HFFc6 (cell line): ENCODE measurements at regions not wholly inside any gene's neighbourhood (a gene's known extent, or its start where the extent isn't known, plus 50 kb on each side); places are given as distances from the start of the nearest gene placed in this dataset.

ENCODE experiments used
- DNase-seq: peaks from one replicate; pipeline ENCODE4 v3.0.0-alpha.2; 2018
- H3K27ac Mint-ChIP-seq: 2 replicates; pipeline ENCODE4 v1.8.0; 2020; ENCODE audit warnings: mild to moderate bottlenecking, mixed read lengths
- H3K27me3 Mint-ChIP-seq: 2 replicates; pipeline ENCODE4 v1.8.0; 2021; ENCODE audit warnings: mild to moderate bottlenecking, moderate library complexity, mixed read lengths; ENCODE audit not compliant: insufficient read depth
- H3K36me3 Mint-ChIP-seq: 2 replicates; pipeline ENCODE4 v1.8.0; 2021; ENCODE audit warnings: low read depth, mixed read lengths
- H3K4me1 Mint-ChIP-seq: 2 replicates; pipeline ENCODE4 v1.8.0; 2020; ENCODE audit warnings: low read depth, mixed read lengths
- H3K4me3 Mint-ChIP-seq: 2 replicates; pipeline ENCODE4 v1.8.0; 2020; ENCODE audit warnings: mild to moderate bottlenecking, moderate library complexity, mixed read lengths
- H3K9me3 Mint-ChIP-seq: 2 replicates; pipeline ENCODE4 v1.8.0; 2020; ENCODE audit warnings: mild to moderate bottlenecking, mixed read lengths
- TF ChIP-seq, protein P1 (sequence below): fragments of 200-600 bp; sonication (generic); IDR thresholded peaks from 2 replicates; pipeline ENCODE4 v1.5.0; 2021; ENCODE audit warnings: antibody characterized with exemption, mild to moderate bottlenecking

DNA sequence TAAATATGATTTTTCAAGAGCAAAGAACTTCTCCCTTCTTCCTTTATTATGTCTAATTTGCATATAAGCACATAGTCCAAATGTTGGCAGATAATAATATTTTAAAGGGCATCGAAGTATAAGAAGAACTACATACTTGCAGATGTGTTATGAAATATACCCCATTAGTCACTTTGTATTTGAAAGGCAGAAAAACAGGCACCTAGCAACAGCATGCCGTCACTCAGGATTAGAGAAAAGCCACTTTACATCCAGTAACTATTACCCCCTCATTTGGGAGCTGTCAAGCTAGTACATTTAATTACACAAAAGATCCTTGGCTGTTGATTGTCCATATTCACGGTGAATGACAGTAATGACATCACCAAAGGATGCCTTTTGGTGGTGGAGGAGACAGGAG, 99.3 kb upstream of the ARMC2 start:
- Mint-ChIP-seq H3K4me1 (peaks cover 24% of the 10 kb centered on the region), H3K27ac (no peak overlapping the region), H3K36me3 (no peaks in the 10 kb centered on the region), H3K9me3 (no peaks in the 10 kb centered on the region), H3K27me3 (peaks cover 9% of the 10 kb centered on the region), H3K4me3 (no peak overlapping the region)
- TF ChIP-seq, protein P1, sequence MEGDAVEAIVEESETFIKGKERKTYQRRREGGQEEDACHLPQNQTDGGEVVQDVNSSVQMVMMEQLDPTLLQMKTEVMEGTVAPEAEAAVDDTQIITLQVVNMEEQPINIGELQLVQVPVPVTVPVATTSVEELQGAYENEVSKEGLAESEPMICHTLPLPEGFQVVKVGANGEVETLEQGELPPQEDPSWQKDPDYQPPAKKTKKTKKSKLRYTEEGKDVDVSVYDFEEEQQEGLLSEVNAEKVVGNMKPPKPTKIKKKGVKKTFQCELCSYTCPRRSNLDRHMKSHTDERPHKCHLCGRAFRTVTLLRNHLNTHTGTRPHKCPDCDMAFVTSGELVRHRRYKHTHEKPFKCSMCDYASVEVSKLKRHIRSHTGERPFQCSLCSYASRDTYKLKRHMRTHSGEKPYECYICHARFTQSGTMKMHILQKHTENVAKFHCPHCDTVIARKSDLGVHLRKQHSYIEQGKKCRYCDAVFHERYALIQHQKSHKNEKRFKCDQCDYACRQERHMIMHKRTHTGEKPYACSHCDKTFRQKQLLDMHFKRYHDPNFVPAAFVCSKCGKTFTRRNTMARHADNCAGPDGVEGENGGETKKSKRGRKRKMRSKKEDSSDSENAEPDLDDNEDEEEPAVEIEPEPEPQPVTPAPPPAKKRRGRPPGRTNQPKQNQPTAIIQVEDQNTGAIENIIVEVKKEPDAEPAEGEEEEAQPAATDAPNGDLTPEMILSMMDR: no peak
- no peak for DNase-seq

DNA sequence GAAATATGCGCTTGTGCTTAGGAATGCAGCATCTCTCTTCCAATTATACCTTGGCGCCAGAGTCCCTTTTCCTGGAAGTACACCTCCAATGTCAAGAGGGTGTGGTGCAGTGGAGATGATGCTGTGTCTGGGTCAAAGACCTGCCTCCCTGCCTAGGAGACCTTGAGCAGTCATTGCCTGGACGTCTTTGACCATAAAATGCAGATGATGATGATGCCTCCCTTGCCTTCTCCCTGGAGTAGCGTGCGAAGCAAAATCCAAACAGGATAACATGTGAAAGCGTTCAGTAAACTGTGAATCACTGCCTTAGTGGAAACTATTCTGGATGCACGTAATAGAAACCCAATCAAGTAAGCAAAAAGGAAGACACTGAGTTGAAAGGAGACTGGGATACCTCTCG, 97.4 kb upstream of the ARMC2 start:
- Mint-ChIP-seq H3K9me3 (no peaks in the 10 kb centered on the region), H3K27ac (no peak overlapping the region), H3K27me3 (peaks cover 7% of the 10 kb centered on the region), H3K4me3 (no peak overlapping the region), H3K36me3 (no peaks in the 10 kb centered on the region; the same call in 1 of the 2 replicates), H3K4me1 (peaks cover 33% of the 10 kb centered on the region)
- TF ChIP-seq, protein P1: no peak
- no peak for DNase-seq

DNA sequence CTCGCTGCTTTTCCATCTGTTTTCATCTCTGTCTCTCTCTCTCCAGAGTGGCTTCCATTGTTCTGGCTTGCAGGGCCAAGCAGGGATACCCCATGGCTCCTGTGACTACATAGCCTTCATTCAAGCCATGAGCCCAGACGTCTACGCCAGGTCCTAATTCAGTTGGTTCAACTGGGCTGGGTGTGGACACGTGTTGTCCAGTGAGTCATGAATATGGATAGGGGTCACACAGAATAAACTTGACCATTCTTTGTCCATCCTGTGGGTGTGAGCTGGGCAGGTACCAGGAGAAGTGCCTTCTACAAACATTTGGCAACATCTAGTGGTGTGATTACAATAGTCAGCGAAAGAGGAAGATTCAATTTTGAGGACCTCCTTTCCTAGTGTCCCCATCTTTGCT, 96.9 kb upstream of the ARMC2 start:
- no peak overlapping the region for H3K27ac Mint-ChIP-seq
- no peaks in the 10 kb centered on the region; the same call in 1 of the 2 replicates for H3K36me3 Mint-ChIP-seq
- H3K4me1 Mint-ChIP-seq: peaks cover 38% of the 10 kb centered on the region
- no peak for DNase-seq
- H3K4me3 Mint-ChIP-seq: no peak overlapping the region
- H3K9me3 Mint-ChIP-seq: no peaks in the 10 kb centered on the region
- H3K27me3 Mint-ChIP-seq: peaks cover 7% of the 10 kb centered on the region
- TF ChIP-seq, protein P1: no peak

DNA sequence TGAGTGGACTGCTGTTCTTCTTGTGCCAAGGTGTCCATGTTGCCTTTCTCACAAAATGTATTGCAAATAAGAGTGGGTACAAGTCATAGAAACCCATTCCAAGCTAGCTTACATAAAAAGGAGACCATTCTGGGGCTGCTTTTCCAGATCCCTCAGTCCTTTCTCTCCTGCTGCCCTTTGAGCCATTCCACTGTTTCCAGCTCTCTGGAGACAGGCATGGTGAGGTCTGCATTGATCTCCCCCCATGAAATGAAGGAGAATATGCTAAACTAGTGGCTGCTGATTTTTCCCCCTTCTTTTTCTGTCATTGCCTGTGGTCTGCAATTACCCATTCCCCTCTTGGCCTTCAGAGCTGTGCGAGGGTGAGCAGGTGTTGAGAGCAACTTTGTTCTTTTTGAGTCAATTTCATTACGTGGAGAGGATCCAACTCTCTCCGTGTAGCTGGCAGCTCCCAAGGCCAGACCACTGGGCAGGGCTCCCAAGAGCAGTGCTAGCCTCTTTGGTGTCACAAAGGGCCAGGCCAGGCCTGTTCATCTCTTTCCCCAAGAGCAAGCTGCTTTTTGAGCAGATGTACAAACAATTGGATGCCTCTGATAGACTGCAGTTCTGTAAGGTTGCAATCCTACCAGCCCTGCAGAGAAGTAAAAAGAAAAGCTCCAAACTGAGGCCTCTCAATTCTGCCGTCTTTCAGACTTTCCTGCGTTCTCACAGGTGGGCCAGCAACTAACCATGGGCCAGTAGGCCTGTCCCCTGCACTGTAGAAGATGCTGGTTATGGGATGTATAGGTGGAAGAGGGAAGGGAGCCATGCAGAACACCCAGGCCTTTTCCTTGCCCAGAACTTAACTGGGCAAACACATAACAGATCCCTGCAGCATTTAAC, 96.1 kb upstream of the ARMC2 start:
- Mint-ChIP-seq H3K9me3 (no peaks in the 10 kb centered on the region), H3K36me3 (no peaks in the 10 kb centered on the region; the same call in 1 of the 2 replicates), H3K27ac (no peak overlapping the region), H3K4me3 (no peak overlapping the region), H3K4me1 (peaks cover 33% of the 10 kb centered on the region), H3K27me3 (peaks cover 7% of the 10 kb centered on the region)
- DNase-seq: no peak
- TF ChIP-seq, protein P1: no peak

DNA sequence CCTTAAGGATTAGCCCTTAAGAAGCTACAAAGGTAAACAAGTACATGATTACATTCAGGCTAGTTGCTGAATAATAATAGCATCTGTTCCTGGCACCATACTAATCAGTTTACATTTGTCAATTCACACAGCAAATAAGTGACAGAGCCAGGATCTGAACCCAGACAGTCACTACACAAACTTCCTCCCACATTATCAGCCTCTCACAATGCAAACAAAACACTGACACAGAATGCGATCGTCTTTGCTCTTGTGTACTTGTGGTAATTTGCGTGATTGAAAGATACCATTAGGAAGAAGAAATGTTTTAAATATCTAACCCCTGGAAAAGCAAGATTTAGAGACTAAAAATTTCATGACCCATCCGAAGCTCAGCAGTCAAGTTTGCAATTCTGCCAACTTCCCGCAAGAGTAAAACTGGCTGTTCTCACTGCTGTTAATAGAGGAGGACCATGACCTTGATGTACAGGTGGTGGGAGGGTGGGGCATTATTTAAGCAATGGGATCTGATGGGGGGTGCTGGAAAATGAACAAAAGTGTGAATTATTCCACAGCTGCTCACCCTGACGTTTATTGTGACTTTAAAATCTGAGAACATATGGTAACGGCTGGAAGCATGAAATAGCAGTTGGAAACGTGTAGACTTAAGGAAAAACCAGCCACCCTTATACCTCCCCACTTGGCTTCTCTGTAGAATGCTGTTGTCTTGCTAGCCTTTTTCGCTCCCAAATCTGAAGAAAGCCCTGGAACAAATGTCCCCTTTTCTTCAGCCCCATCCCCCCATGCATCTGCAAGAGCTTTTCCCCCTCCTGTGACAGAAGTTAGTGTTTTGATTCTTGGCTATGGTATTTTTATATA, 95.3 kb upstream of the ARMC2 start:
- TF ChIP-seq, protein P1: no peak
- Mint-ChIP-seq H3K4me1 (peaks cover 26% of the 10 kb centered on the region), H3K36me3 (no peaks in the 10 kb centered on the region; the same call in 1 of the 2 replicates), H3K4me3 (no peak overlapping the region), H3K27me3 (peaks cover 7% of the 10 kb centered on the region), H3K9me3 (no peaks in the 10 kb centered on the region), H3K27ac (no peak overlapping the region)
- no peak for DNase-seq
